CD4-positive, alpha-beta T cell (primary cell): ENCODE measurements at regions not wholly inside any gene's neighbourhood (a gene's known extent, or its start where the extent isn't known, plus 50 kb on each side); places are given as distances from the start of the nearest gene placed in this dataset.

Source experiments
- ATAC-seq: fragments of 200-7000 bp; cut with Tn5 transposase; one replicate; pipeline ENCODE4 v1.10.0; 2022; ENCODE audit warnings: mild to moderate bottlenecking; ENCODE audit not compliant: poor library complexity
- CTCF ChIA-PET: fragments of 350-600 bp; sonication (Branson Sonifier 250); formaldehyde crosslinking; loops from one replicate; lab custom pipeline; 2021; ENCODE audit warnings: antibody characterized with exemption, inconsistent platforms; lab: Charles Lee
- POLR2A ChIA-PET: fragments of 350-600 bp; sonication (Branson Sonifier 250); formaldehyde crosslinking; loops from one replicate; lab custom pipeline; 2021; ENCODE audit warnings: antibody characterized with exemption, inconsistent platforms; lab: Charles Lee
- DNase-seq, 14 experiments: peaks; one replicate each; pipeline ENCODE4 v3.0.0-alpha.2; 2013 to 2020; ENCODE audit warnings: mixed read lengths in 2 of 14
- H3K27ac ChIP-seq, 2 donors: one replicate each; pipeline versions ENCODE4 v1.5.1 to v1.7.0; 2013; ENCODE audit warnings: low read length in 2 of 2, low read depth in 1 of 2, mild to moderate bottlenecking in 1 of 2
- H3K27me3 ChIP-seq, 2 experiments: 1 replicate in 1 of 2; 2 replicates in 1 of 2; pipeline versions ENCODE4 v1.6.1 to v1.7.0; 2013; ENCODE audit warnings: low read length in 2 of 2, control low read depth in 1 of 2, mild to moderate bottlenecking in 1 of 2, moderate library complexity in 1 of 2; ENCODE audit not compliant: insufficient read depth in 2 of 2, control insufficient read depth in 1 of 2
- H3K36me3 ChIP-seq: one replicate; pipeline ENCODE4 v1.6.1; 2013; ENCODE audit warnings: low read length, control low read depth; ENCODE audit not compliant: insufficient read depth
- H3K4me1 ChIP-seq: one replicate; pipeline ENCODE4 v1.6.1; 2013; ENCODE audit warnings: low read length, control low read depth; ENCODE audit not compliant: insufficient read depth
- H3K4me3 ChIP-seq: one replicate; pipeline ENCODE4 v1.5.1; 2013; ENCODE audit warnings: mild to moderate bottlenecking, low read length, moderate library complexity
- H3K9me3 ChIP-seq, 2 experiments: 1 replicate in 1 of 2; 2 replicates in 1 of 2; pipeline versions ENCODE4 v1.6.1 to v1.7.0; 2013; ENCODE audit warnings: low read length in 2 of 2, mild to moderate bottlenecking in 2 of 2, control low read depth in 1 of 2, moderate library complexity in 1 of 2; ENCODE audit not compliant: control insufficient read depth in 1 of 2, insufficient read depth in 1 of 2
- H3K27ac Mint-ChIP-seq: one replicate; pipeline ENCODE4 v1.8.0; 2020; ENCODE audit warnings: mixed read lengths
- H3K27me3 Mint-ChIP-seq: one replicate; pipeline ENCODE4 v1.8.0; 2021; ENCODE audit warnings: mixed read lengths
- H3K36me3 Mint-ChIP-seq: one replicate; pipeline ENCODE4 v1.8.0; 2021; ENCODE audit warnings: low read depth, mixed read lengths
- H3K4me1 Mint-ChIP-seq: one replicate; pipeline ENCODE4 v1.8.0; 2021; ENCODE audit warnings: low read depth, mixed read lengths
- H3K4me3 Mint-ChIP-seq: one replicate; pipeline ENCODE4 v1.8.0; 2020; ENCODE audit warnings: mild to moderate bottlenecking, mixed read lengths
- H3K9me3 Mint-ChIP-seq: one replicate; pipeline ENCODE4 v1.8.0; 2020; ENCODE audit warnings: mixed read lengths
- intact Hi-C, 2 experiments: fragments of 100-400 bp; cut with DNase I in 1 of 2; cut with micrococcal nuclease in 1 of 2; formaldehyde crosslinking; loops; one replicate each; pipeline versions ENCODE4 v1.15.1 to v1.9.0; 2023 to 2025; cut with DNase I, micrococcal nuclease
- TF ChIP-seq, protein P1 (sequence below): fragments of 200-600 bp; IDR thresholded peaks from one replicate; pipeline ENCODE4 v1.8.0; 2022; ENCODE audit warnings: antibody characterized with exemption, mild to moderate bottlenecking

DNA sequence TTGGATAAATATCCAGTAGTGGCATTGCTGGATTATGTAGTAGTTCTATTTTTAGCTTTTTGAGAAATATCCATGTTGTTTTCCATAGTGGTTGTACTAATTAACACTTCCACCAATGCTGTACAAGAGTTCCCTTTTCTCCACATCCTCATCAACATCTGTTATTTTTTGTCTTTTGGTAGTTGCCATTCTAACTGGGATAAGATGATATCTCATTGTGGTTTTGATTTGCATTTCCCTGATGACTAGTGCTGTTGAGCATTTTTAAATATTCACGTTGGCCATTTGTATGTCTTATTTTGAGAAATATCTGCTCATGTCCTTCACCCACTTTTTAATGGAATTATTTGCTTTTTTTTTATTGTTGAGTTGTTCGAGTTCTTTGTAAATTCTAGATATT is 183.9 kb downstream of the PTPRU start:
- Histone ChIP-seq H3K27me3 (peaks cover 0 to 11% of the 10 kb centered on the region in 2 experiments), H3K4me1 (no peaks in the 10 kb centered on the region), H3K27ac (no peak overlapping the region), H3K9me3 (peaks cover 0 to 1% of the 10 kb centered on the region in 2 experiments), H3K4me3 (no peak overlapping the region), H3K36me3 (no peaks in the 10 kb centered on the region)
- Mint-ChIP-seq H3K36me3 (no peaks in the 10 kb centered on the region), H3K27me3 (peaks cover 56% of the 10 kb centered on the region), H3K4me3 (no peak overlapping the region), H3K9me3 (no peaks in the 10 kb centered on the region), H3K4me1 (no peaks in the 10 kb centered on the region), H3K27ac (no peak overlapping the region)
- POLR2A ChIA-PET: no interaction called here
- intact Hi-C loops: no loop called here
- TF ChIP-seq, protein P1, sequence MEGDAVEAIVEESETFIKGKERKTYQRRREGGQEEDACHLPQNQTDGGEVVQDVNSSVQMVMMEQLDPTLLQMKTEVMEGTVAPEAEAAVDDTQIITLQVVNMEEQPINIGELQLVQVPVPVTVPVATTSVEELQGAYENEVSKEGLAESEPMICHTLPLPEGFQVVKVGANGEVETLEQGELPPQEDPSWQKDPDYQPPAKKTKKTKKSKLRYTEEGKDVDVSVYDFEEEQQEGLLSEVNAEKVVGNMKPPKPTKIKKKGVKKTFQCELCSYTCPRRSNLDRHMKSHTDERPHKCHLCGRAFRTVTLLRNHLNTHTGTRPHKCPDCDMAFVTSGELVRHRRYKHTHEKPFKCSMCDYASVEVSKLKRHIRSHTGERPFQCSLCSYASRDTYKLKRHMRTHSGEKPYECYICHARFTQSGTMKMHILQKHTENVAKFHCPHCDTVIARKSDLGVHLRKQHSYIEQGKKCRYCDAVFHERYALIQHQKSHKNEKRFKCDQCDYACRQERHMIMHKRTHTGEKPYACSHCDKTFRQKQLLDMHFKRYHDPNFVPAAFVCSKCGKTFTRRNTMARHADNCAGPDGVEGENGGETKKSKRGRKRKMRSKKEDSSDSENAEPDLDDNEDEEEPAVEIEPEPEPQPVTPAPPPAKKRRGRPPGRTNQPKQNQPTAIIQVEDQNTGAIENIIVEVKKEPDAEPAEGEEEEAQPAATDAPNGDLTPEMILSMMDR: no peak
- CTCF ChIA-PET: no interaction called here
- no peak for DNase-seq
- no peak for ATAC-seq

DNA sequence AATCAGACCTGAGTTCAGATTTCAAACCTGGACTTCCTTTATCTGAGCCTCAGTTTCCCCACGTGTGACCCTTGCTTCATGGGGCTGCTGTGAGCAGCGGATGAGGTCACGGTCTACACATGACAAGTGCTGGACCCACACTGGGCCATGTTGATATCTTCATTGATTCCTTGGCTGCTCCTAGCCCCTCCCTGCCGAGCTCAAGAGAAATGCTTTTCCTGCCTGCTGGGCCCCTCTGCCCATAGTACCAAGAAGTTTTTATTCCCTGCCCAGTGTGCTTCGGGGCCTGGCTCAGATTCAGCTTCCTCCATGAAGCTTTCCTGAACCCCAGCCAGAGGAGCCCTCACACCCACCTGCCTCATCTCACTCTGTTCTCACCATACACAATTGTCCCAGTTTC is 181.6 kb downstream of the PTPRU start:
- no peaks in the 10 kb centered on the region for H3K9me3 Mint-ChIP-seq
- no peaks in the 10 kb centered on the region for H3K36me3 ChIP-seq
- intact Hi-C loops: no loop called here
- H3K9me3 ChIP-seq: peaks cover 0 to 4% of the 10 kb centered on the region in 2 experiments
- peaks cover 42% of the 10 kb centered on the region for H3K27me3 Mint-ChIP-seq
- no peaks in the 10 kb centered on the region for H3K4me1 Mint-ChIP-seq
- TF ChIP-seq, protein P1: no peak
- ChIA-PET CTCF (no interaction called here), POLR2A (no interaction called here)
- H3K4me3 Mint-ChIP-seq: no peak overlapping the region
- H3K4me1 ChIP-seq: no peaks in the 10 kb centered on the region
- H3K36me3 Mint-ChIP-seq: no peaks in the 10 kb centered on the region
- DNase-seq: no peak
- H3K27ac ChIP-seq: no peak overlapping the region
- no peak overlapping the region for H3K4me3 ChIP-seq
- no peak for ATAC-seq
- peaks cover 0 to 13% of the 10 kb centered on the region in 2 experiments for H3K27me3 ChIP-seq
- H3K27ac Mint-ChIP-seq: no peak overlapping the region

DNA sequence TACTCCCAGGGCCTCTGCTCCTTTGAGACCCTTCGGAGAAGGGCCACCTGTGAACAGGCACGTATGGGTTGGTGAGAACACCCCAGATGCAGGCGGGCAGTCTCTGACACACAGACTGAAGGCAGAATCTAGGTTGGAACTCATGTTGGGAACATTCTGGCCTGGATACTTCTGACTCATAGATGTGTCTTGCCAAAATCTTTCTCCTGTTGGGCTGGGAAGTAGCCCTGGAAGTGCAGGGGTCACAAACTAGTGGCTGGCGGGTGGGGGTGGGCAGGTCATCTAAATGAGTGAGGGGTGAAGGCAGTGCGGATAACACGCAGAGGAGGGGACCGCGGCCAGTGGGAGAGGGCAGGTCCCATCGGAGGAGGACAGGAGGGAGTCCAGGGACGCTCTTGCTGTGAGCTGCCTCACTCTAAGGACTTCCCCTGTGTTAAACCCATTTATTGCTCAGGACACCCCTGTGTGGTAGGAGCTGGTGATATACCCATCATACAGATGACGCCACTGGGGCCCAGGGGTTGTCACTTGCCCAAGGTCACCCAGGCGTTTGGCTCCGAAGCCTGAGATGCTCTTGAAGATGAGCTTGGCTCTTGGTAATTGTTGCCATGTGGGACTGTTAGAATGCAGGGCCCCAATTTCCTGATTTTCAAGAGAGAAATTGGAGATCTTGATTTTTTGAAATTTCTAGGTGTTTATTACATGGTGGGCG is 181.0 kb downstream of the PTPRU start:
- peaks cover 0 to 4% of the 10 kb centered on the region in 2 experiments for H3K9me3 ChIP-seq
- DNase-seq (no peak), ATAC-seq (no peak)
- H3K4me3 Mint-ChIP-seq: no peak overlapping the region
- ChIA-PET CTCF (no interaction called here), POLR2A (no interaction called here)
- no peaks in the 10 kb centered on the region for H3K4me1 Mint-ChIP-seq
- peaks cover 38% of the 10 kb centered on the region for H3K27me3 Mint-ChIP-seq
- H3K4me3 ChIP-seq: no peak overlapping the region
- intact Hi-C loops: no loop called here
- H3K36me3 Mint-ChIP-seq: no peaks in the 10 kb centered on the region
- no peaks in the 10 kb centered on the region for H3K36me3 ChIP-seq
- peaks cover 0 to 13% of the 10 kb centered on the region in 2 experiments for H3K27me3 ChIP-seq
- TF ChIP-seq, protein P1: no peak
- no peak overlapping the region for H3K27ac Mint-ChIP-seq
- H3K4me1 ChIP-seq: no peaks in the 10 kb centered on the region
- no peak overlapping the region for H3K27ac ChIP-seq
- H3K9me3 Mint-ChIP-seq: no peaks in the 10 kb centered on the region
